Heart left ventricle (tissue), 16 donors: ENCODE measurements at regions not wholly inside any gene's neighbourhood (a gene's known extent, or its start where the extent isn't known, plus 50 kb on each side); places are given as distances from the start of the nearest gene placed in this dataset.

Experiments
- ATAC-seq, 4 donors: fragments of 200-7000 bp; cut with Tn5 transposase; one replicate each; pipeline ENCODE4 v1.9.1; 2020 to 2022; ENCODE audit warnings: moderate library complexity in 4 of 4, mild to moderate bottlenecking in 3 of 4, moderate number of reproducible peaks in 1 of 4
- DNase-seq, 5 donors: peaks; one replicate each; pipeline ENCODE4 v3.0.0-alpha.2; 2020
- H3K27ac ChIP-seq, 12 donors: fragments of 200-600 bp; sonication (generic) in 4 of 12; one replicate each; pipeline versions ENCODE4 v1.5.0 to v1.8.0; 2016 to 2022; ENCODE audit warnings: mild to moderate bottlenecking in 2 of 12
- H3K27me3 ChIP-seq, 9 donors: fragments of 200-600 bp; sonication (generic) in 2 of 9; one replicate each; pipeline versions ENCODE4 v1.5.1 to v1.8.0; 2016 to 2022; ENCODE audit warnings: mild to moderate bottlenecking in 3 of 9
- H3K36me3 ChIP-seq, 9 donors: fragments of 200-600 bp; sonication (generic) in 2 of 9; one replicate each; pipeline versions ENCODE4 v1.5.0 to v1.8.0; 2018 to 2022; ENCODE audit warnings: mild to moderate bottlenecking in 2 of 9
- H3K4me1 ChIP-seq, 12 donors: fragments of 200-600 bp; sonication (generic) in 4 of 12; one replicate each; pipeline versions ENCODE4 v1.5.0 to v1.8.0; 2016 to 2022; ENCODE audit warnings: mild to moderate bottlenecking in 3 of 12
- H3K4me3 ChIP-seq, 12 donors: fragments of 200-600 bp; sonication (generic) in 4 of 12; one replicate each; pipeline versions ENCODE4 v1.5.0 to v1.8.0; 2017 to 2022; ENCODE audit warnings: mild to moderate bottlenecking in 9 of 12, moderate library complexity in 4 of 12
- H3K9me3 ChIP-seq, 12 donors: fragments of 200-600 bp; sonication (generic) in 4 of 12; one replicate each; pipeline versions ENCODE4 v1.5.0 to v1.8.0; 2016 to 2022; ENCODE audit warnings: mild to moderate bottlenecking in 1 of 12
- POLR2A ChIP-seq, 2 donors: fragments of 450-650 bp; IDR thresholded peaks; one replicate each; pipeline ENCODE4 v1.6.1; 2017; ENCODE audit warnings: antibody characterized with exemption in 2 of 2, mild to moderate bottlenecking in 2 of 2, moderate library complexity in 2 of 2
- WGBS, 4 donors: extraction: QIAGEN DNeasy Blood & Tissue Kit in 2 of 4; methylation state at CpG; one replicate each; pipeline versions ENCODE4 v1.1.5 to v1.1.7; 2013 to 2018; 5-methylcytosine and 5-hydroxymethylcytosine counted together
- intact Hi-C, 10 donors: fragments of 100-400 bp; cut with DNase I; formaldehyde crosslinking; loops; one replicate each; pipeline versions ENCODE4 v1.11.1 to v1.14.2; 2022
- TF ChIP-seq, protein P1 (sequence below), 12 donors: fragments of 200-600 bp; sonication (generic) in 4 of 12; IDR thresholded peaks; one replicate each; pipeline versions ENCODE4 v1.5.0 to v1.8.0; 2018 to 2022; ENCODE audit warnings: antibody characterized with exemption in 12 of 12, mild to moderate bottlenecking in 5 of 12
- donor health status: ischemic (EF 13 %, LVEDD 7.1; RV severe dilation, severe dysfunction).
- donor health status: healthy with polysubstance abuse.
- donor health status: DM: no; HTN: yes; CAD: no.
- donor health status: DM: no; HTN: no; CAD: no.
- donor health status: ischemic (EF 25% LVEDD 6.9; RV normal size, moderate dysfunction).
- donor health status: ischemic (EF 25% LVEDD 5.7; RV mildly dilated, moderate dysfunction).
- donor health status: healthy.
- donor health status: DM: yes; HTN: yes; CAD: no.
- donor health status: ischemic (EF 35%, LVEDD 5.7; RV mildly dilated, moderate dysfunction).
- donor health status: nonischemic (EF 11% LVEDD 7.7; RV severe dilation, severe dysfunction).
- donor health status: DM: yes; HTN: yes; CAD: no.
- donor health status: PGD.
- donor health status: ischemic (EF 29% LVEDD 5.4; RV normal size, mild dysfunction).
- donor health status: nonischemic (EF 23%, LVEDD 6.1; RV moderate dilation, normal function).

DNA sequence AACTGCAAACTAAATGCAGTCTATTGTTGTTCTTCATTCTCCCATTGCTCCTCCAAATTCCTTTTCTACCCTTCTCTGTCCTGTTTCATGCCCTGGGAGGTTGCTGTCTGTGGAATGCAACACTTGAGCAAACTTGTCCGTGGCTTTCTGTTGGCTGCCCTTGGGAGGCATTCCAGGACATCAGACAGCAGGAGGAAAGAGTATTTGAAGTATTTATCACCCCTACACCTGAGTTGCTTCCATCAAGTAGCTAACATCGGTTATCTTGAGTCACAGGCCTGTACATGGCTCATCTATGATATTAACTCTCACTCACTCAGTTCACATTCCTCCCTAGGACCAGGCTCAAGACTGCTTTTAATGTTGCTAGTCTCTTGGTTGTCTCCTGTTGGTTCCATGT, 803.4 kb upstream of the CDH6 start:
- no peak for ATAC-seq
- DNase-seq = no peak
- H3K36me3 ChIP-seq = no peaks in the 10 kb centered on the region
- TF ChIP-seq, protein P1, sequence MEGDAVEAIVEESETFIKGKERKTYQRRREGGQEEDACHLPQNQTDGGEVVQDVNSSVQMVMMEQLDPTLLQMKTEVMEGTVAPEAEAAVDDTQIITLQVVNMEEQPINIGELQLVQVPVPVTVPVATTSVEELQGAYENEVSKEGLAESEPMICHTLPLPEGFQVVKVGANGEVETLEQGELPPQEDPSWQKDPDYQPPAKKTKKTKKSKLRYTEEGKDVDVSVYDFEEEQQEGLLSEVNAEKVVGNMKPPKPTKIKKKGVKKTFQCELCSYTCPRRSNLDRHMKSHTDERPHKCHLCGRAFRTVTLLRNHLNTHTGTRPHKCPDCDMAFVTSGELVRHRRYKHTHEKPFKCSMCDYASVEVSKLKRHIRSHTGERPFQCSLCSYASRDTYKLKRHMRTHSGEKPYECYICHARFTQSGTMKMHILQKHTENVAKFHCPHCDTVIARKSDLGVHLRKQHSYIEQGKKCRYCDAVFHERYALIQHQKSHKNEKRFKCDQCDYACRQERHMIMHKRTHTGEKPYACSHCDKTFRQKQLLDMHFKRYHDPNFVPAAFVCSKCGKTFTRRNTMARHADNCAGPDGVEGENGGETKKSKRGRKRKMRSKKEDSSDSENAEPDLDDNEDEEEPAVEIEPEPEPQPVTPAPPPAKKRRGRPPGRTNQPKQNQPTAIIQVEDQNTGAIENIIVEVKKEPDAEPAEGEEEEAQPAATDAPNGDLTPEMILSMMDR (IDR thresholded peaks at IDR 0.05) = no peak
- no peak for TF ChIP-seq POLR2A (IDR thresholded peaks at IDR 0.05)
- no peak overlapping the region for H3K27ac ChIP-seq
- intact Hi-C loops = loop anchor here in 1 of 10 donors (10.0 kb wide), 1 partner anchor 885 kb away; no protein-coding TSS in a partner anchor
- 16 to 31% (median 24%) methylated on average over 2 of the region's 2 CpGs for WGBS, 4 donors
- H3K27me3 ChIP-seq = no peaks in the 10 kb centered on the region
- H3K9me3 ChIP-seq = peaks cover 0 to 4% (median 0%) of the 10 kb centered on the region in 12 donors
- no peak overlapping the region for H3K4me3 ChIP-seq
- H3K4me1 ChIP-seq = no peaks in the 10 kb centered on the region

DNA sequence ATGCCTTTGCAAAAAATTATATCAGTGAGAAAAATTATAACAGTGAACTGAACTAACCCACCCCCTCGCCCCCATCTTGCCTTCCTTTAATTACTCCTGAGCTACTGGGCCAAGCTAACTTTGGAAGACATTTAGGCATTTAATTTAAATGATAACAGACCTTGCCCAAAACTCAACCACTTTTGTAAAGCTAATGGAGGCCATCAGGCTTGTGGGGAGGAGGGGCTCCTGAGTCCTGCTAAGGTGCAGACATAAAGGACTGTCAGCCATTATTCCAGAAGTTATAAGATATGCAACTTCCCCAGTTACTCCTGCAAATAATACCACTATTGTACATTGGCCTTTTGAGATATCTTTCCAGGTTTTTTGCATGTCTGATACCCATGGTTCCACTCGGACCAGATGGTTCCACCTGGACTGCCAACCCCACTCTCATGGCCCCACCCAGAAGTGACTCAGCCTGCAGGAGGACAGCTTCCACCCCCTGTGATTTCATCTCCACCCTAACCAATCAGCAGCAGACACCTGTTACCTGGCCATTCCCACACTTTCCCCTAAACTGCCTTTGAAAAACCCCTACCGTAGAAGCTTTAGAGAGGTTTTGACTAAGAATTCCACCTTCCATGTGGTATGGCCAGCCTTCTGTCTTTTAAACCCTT, 805.4 kb upstream of the CDH6 start:
- DNase-seq (no peak), ATAC-seq (no peak)
- intact Hi-C loops = no loop called here
- H3K9me3 ChIP-seq = peaks cover 0 to 4% (median 0%) of the 10 kb centered on the region in 12 donors
- H3K27me3 ChIP-seq = no peaks in the 10 kb centered on the region
- TF ChIP-seq, protein P1 (IDR thresholded peaks at IDR 0.05) = no peak
- no peak for TF ChIP-seq POLR2A (IDR thresholded peaks at IDR 0.05)
- no peak overlapping the region for H3K4me3 ChIP-seq
- H3K36me3 ChIP-seq = no peaks in the 10 kb centered on the region
- no peaks in the 10 kb centered on the region for H3K4me1 ChIP-seq
- no peak overlapping the region for H3K27ac ChIP-seq
- 67 to 82% (median 74%) methylated on average over 3 of the region's 3 CpGs for WGBS, 4 donors

DNA sequence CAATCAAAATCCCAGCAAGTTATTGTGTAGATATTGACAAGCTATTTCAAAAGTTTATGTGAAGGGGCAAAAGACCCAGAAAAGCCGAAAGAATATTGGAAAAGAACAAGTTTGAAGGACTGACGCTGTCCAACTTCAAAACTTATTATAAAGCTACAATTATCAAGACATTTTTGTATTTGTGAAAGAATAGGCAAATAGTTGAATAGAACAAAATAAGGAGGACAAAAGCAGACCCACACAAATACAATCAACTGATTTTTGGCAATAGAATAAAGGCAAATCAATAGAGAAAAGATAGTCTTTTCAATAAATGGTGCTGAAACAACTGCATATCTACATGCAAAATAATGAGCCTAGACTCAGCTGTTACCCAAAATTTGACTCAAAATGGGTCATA, 807.7 kb upstream of the CDH6 start:
- intact Hi-C loops = no loop called here
- peaks cover 0 to 4% (median 0%) of the 10 kb centered on the region in 12 donors for H3K9me3 ChIP-seq

DNA sequence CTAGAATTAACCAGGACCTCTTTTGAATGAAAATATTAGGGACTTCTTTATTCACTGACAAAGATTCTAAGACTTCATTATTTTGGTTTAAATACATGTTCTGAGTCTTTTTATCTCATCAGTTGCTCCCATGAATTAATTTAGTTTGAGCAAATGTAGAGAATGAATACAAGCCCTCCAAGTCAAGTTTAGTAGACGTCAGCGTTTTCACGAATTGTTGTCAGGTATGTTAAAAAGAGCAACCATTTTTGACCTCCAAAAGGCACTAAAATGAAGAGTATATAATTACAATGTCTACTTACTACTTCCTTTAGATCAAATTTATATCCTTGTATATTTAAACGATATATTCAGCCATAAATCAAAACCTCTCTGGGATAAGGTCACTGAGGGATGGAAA, 809.3 kb upstream of the CDH6 start:
- intact Hi-C loops = no loop called here
- Histone ChIP-seq H3K4me3 (no peak overlapping the region), H3K4me1 (no peaks in the 10 kb centered on the region), H3K36me3 (no peaks in the 10 kb centered on the region), H3K27me3 (no peaks in the 10 kb centered on the region), H3K9me3 (peaks cover 0 to 4% (median 0%) of the 10 kb centered on the region in 12 donors), H3K27ac (no peak overlapping the region)
- no peak for TF ChIP-seq POLR2A (IDR thresholded peaks at IDR 0.05)
- TF ChIP-seq, protein P1 (IDR thresholded peaks at IDR 0.05) = no peak
- DNase-seq (no peak), ATAC-seq (no peak)
- WGBS, 4 donors = 81 to 92% (median 86%) methylated on average over 4 of the region's 4 CpGs

More for the DNA sequence above, 807.7 kb upstream of the CDH6 start:
- H3K4me1 ChIP-seq = no peaks in the 10 kb centered on the region
- H3K4me3 ChIP-seq = no peak overlapping the region
- no peaks in the 10 kb centered on the region for H3K27me3 ChIP-seq
- 80 to 92% (median 89%) methylated on average over 2 of the region's 2 CpGs for WGBS, 4 donors
- TF ChIP-seq, protein P1 (IDR thresholded peaks at IDR 0.05) = no peak
- no peak for TF ChIP-seq POLR2A (IDR thresholded peaks at IDR 0.05)
- H3K36me3 ChIP-seq = no peaks in the 10 kb centered on the region
- no peak overlapping the region for H3K27ac ChIP-seq
- ATAC-seq (no peak), DNase-seq (no peak)
